ELR (cell line): ENCODE measurements at regions not wholly inside any gene's neighbourhood (a gene's known extent, or its start where the extent isn't known, plus 50 kb on each side); places are given as distances from the start of the nearest gene placed in this dataset.

ENCODE experiments used
- DNase-seq: peaks from one replicate; pipeline ENCODE4 v3.0.0-alpha.2; 2015; ENCODE audit warnings: low read depth

GRCh38 chr2:15092691-15093090 lies 460.2 kb downstream of the LRATD1 start:
- peak; percentile 68 for DNase-seq

GRCh38 chr2:15094161-15094560 lies 461.6 kb downstream of the LRATD1 start:
- no peak for DNase-seq

GRCh38 chr2:15096873-15097272 lies 464.3 kb downstream of the NBAS start:
- DNase-seq = no peak

- no peak for DNase-seq
These were observed 454.0 kb downstream of the NBAS start for GRCh38 chr2:15107137-15107536.

- DNase-seq = no peak
These were observed 449.4 kb downstream of the NBAS start for GRCh38 chr2:15111718-15112117.

- peak; percentile 7 for DNase-seq
These were observed 448.9 kb downstream of the NBAS start for GRCh38 chr2:15112216-15112615.

GRCh38 chr2:15115776-15116175 lies 445.4 kb downstream of the NBAS start:
- no peak for DNase-seq

GRCh38 chr2:15116830-15117229 lies 444.3 kb downstream of the NBAS start:
- no peak for DNase-seq
